Astrocyte (in vitro differentiated cells and primary cell): ENCODE measurements at regions not wholly inside any gene's neighbourhood (a gene's known extent, or its start where the extent isn't known, plus 50 kb on each side); places are given as distances from the start of the nearest gene placed in this dataset.
"Not testable (repeated sequence)": the region's sequence is repeated elsewhere in the genome, so short reads cannot be mapped to it uniquely, and the experiment has no call there.

Source experiments
- DNase-seq: peaks from one replicate; pipeline ENCODE4 v3.0.0-alpha.2; 2010; ENCODE audit warnings: low read depth
- FAIRE-seq: peaks from 2 replicates; lab custom pipeline; 2011; peaks lifted over from hg19 to GRCh38; lab: Jason Lieb, UNC
- H2AFZ ChIP-seq: 2 replicates; pipeline ENCODE4 v1.6.0; 2012; ENCODE audit warnings: low read depth, low read length, inconsistent platforms
- H3K27ac ChIP-seq: 2 replicates; pipeline ENCODE4 v1.5.1; 2011; ENCODE audit warnings: low read depth, low read length, inconsistent platforms
- H3K27me3 ChIP-seq: 2 replicates; pipeline ENCODE4 v1.6.0; 2011; ENCODE audit warnings: low read length, inconsistent platforms; ENCODE audit not compliant: insufficient read depth
- H3K36me3 ChIP-seq: 2 replicates; pipeline ENCODE4 v1.5.1; 2011; ENCODE audit warnings: low read length, inconsistent platforms; ENCODE audit not compliant: insufficient read depth
- H3K4me1 ChIP-seq: 2 replicates; pipeline ENCODE4 v1.5.1; 2011; ENCODE audit warnings: low read length, inconsistent platforms; ENCODE audit not compliant: insufficient read depth
- H3K4me2 ChIP-seq: 2 replicates; pipeline ENCODE4 v1.6.0; 2012; ENCODE audit warnings: low read length, inconsistent platforms
- H3K4me3 ChIP-seq: 2 replicates; pipeline ENCODE4 v1.5.1; 2011; ENCODE audit warnings: low read depth, mild to moderate bottlenecking, low read length, inconsistent platforms; ENCODE audit not compliant: insufficient read depth
- H3K79me2 ChIP-seq: 2 replicates; pipeline ENCODE4 v1.6.0; 2012; ENCODE audit warnings: mild to moderate bottlenecking, low read length, inconsistent platforms; ENCODE audit not compliant: insufficient read depth
- H3K9ac ChIP-seq: 2 replicates; pipeline ENCODE4 v1.6.0; 2012; ENCODE audit warnings: mild to moderate bottlenecking, low read length, inconsistent platforms
- H3K9me3 ChIP-seq: 2 replicates; pipeline ENCODE4 v1.5.1; 2012; ENCODE audit warnings: low read depth, mild to moderate bottlenecking, low read length, inconsistent platforms; ENCODE audit not compliant: insufficient read depth
- H4K20me1 ChIP-seq: 2 replicates; pipeline ENCODE4 v1.6.0; 2012; ENCODE audit warnings: low read length, inconsistent platforms; ENCODE audit not compliant: insufficient read depth
- H3K27ac Mint-ChIP-seq: one replicate; pipeline ENCODE4 v1.8.0; 2021; ENCODE audit warnings: mild to moderate bottlenecking, mixed read lengths; ENCODE audit not compliant: unreplicated experiment
- H3K27me3 Mint-ChIP-seq: one replicate; pipeline ENCODE4 v1.8.0; 2021; ENCODE audit warnings: low read depth, mixed read lengths; ENCODE audit not compliant: unreplicated experiment
- H3K36me3 Mint-ChIP-seq: one replicate; pipeline ENCODE4 v1.8.0; 2021; ENCODE audit warnings: low read depth, mixed read lengths; ENCODE audit not compliant: unreplicated experiment
- H3K4me1 Mint-ChIP-seq: one replicate; pipeline ENCODE4 v1.8.0; 2021; ENCODE audit warnings: low read depth, mixed read lengths; ENCODE audit not compliant: unreplicated experiment
- H3K4me3 Mint-ChIP-seq: one replicate; pipeline ENCODE4 v1.8.0; 2021; ENCODE audit warnings: mild to moderate bottlenecking, moderate library complexity, mixed read lengths; ENCODE audit not compliant: unreplicated experiment
- H3K9me3 Mint-ChIP-seq: one replicate; pipeline ENCODE4 v1.8.0; 2021; ENCODE audit warnings: mild to moderate bottlenecking, mixed read lengths; ENCODE audit not compliant: unreplicated experiment

GRCh38 chr1:206375552-206375951 is 94.7 kb upstream of the IKBKE start:
- H4K20me1 ChIP-seq, H3K9me3 ChIP-seq, DNase-seq, H3K4me3 ChIP-seq, H3K36me3 ChIP-seq, H3K4me2 ChIP-seq, H3K79me2 ChIP-seq, FAIRE-seq, H3K4me1 Mint-ChIP-seq, H3K4me1 ChIP-seq, H3K9me3 Mint-ChIP-seq, H3K27ac ChIP-seq, H3K36me3 Mint-ChIP-seq, H3K4me3 Mint-ChIP-seq, H3K27me3 Mint-ChIP-seq, H3K27me3 ChIP-seq, H2AFZ ChIP-seq, H3K9ac ChIP-seq: not testable (repeated sequence)
- H3K27ac Mint-ChIP-seq: peak overlapping the region; percentile 53

GRCh38 chr1:206378506-206378905 is 91.8 kb upstream of the IKBKE start:
- H3K79me2 ChIP-seq, H3K4me1 ChIP-seq, H4K20me1 ChIP-seq, H3K27ac Mint-ChIP-seq, H3K4me3 ChIP-seq, H3K27me3 ChIP-seq, H3K4me2 ChIP-seq, H3K9me3 ChIP-seq, H2AFZ ChIP-seq, H3K9ac ChIP-seq, H3K4me1 Mint-ChIP-seq, H3K9me3 Mint-ChIP-seq, DNase-seq, H3K4me3 Mint-ChIP-seq, H3K36me3 ChIP-seq, H3K27me3 Mint-ChIP-seq, H3K27ac ChIP-seq, FAIRE-seq, H3K36me3 Mint-ChIP-seq: not testable (repeated sequence)

GRCh38 chr1:206379245-206379644 is 91.0 kb upstream of the IKBKE start:
- H3K27ac Mint-ChIP-seq, H3K36me3 Mint-ChIP-seq, H3K27me3 Mint-ChIP-seq, H4K20me1 ChIP-seq, H3K4me3 Mint-ChIP-seq, H3K9ac ChIP-seq, H3K9me3 Mint-ChIP-seq, H2AFZ ChIP-seq, H3K36me3 ChIP-seq, FAIRE-seq, DNase-seq, H3K4me1 Mint-ChIP-seq, H3K79me2 ChIP-seq, H3K4me3 ChIP-seq, H3K9me3 ChIP-seq, H3K4me2 ChIP-seq, H3K27me3 ChIP-seq, H3K4me1 ChIP-seq, H3K27ac ChIP-seq: not testable (repeated sequence)

GRCh38 chr1:206380163-206380790 is 90.0 kb upstream of the IKBKE start:
- not testable (repeated sequence) for H3K27me3 Mint-ChIP-seq, H3K4me1 Mint-ChIP-seq, H3K27me3 ChIP-seq, FAIRE-seq, H3K36me3 Mint-ChIP-seq, H2AFZ ChIP-seq, H3K4me3 ChIP-seq, H3K4me3 Mint-ChIP-seq, H3K27ac ChIP-seq, H3K9me3 Mint-ChIP-seq, H3K36me3 ChIP-seq, H3K4me1 ChIP-seq, H4K20me1 ChIP-seq, H3K79me2 ChIP-seq, H3K27ac Mint-ChIP-seq, H3K9me3 ChIP-seq, H3K9ac ChIP-seq
- peak; percentile 52 for DNase-seq
- H3K4me2 ChIP-seq: peak overlapping the region; percentile 15

- peak overlapping the region; percentile 93 for H3K27ac Mint-ChIP-seq
These were observed 89.3 kb upstream of the IKBKE start for GRCh38 chr1:206380791-206381610.

More at GRCh38 chr1:206380791-206381610, 89.3 kb upstream of the IKBKE start:
- not testable (repeated sequence) for H3K27me3 Mint-ChIP-seq, H3K4me2 ChIP-seq, H3K9me3 ChIP-seq, FAIRE-seq, H3K4me3 Mint-ChIP-seq, H3K4me1 Mint-ChIP-seq, H3K9ac ChIP-seq, H3K4me3 ChIP-seq, H4K20me1 ChIP-seq, H3K79me2 ChIP-seq, H3K36me3 ChIP-seq, H2AFZ ChIP-seq, H3K9me3 Mint-ChIP-seq, H3K36me3 Mint-ChIP-seq, H3K4me1 ChIP-seq, H3K27me3 ChIP-seq
- peak overlapping the region; percentile 36 for H3K27ac ChIP-seq
- DNase-seq: peak; percentile 16
